ENCODE measurements at regions not wholly inside any gene's neighbourhood (a gene's known extent, or its start where the extent isn't known, plus 50 kb on each side); places are given as distances from the start of the nearest gene placed in this dataset.

DNA sequence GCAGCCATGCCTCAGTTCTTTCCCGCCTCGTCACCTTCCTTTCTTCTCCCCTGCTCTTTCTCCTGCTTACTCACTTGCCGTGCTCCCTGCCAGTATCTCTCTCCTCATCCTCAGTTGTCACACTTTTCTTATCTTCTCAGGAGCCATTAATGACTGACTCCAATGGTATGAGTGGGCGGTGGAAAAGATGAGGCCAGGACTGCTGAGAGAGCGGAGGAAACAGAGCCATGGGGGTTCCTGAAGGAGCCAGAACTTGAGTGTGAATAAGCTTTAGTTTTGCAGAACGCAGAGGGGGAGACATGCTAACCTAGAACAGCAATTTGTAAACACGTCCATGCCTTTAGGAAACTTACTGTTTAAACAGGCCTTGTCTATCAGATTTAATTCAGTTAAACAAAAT is 126.5 kb downstream of the CHIC2 start:
- no peak for TF ChIP-seq CTCF (IDR thresholded peaks at IDR 0.05)

GRCh38 chr4:53937327-53937726 is 127.1 kb downstream of the CHIC2 start:
- TF ChIP-seq CTCF (IDR thresholded peaks at IDR 0.05), result no peak

DNA sequence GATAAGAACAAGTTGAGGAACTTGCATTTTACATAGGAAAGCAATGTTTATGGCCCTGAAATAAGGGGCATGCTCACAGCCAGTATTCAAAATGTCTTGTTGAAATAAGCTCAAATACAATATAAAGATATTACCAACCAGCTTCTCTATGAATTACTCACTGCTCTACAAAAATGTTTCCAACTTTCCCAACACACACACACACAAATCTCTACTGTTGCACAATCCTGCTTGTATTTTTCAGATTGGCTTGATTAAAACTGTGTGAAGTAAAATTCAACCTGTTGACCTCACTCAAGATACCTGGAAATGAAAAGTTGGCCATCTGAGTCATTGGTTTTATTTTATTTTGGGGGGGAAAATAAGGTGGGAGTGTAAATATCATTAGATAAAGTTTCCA is 128.6 kb downstream of the CHIC2 start:
- no peak for TF ChIP-seq CTCF (IDR thresholded peaks at IDR 0.05)

- no peak for TF ChIP-seq CTCF (IDR thresholded peaks at IDR 0.05)
These were observed 131.4 kb downstream of the CHIC2 start for GRCh38 chr4:53932796-53933610.

DNA sequence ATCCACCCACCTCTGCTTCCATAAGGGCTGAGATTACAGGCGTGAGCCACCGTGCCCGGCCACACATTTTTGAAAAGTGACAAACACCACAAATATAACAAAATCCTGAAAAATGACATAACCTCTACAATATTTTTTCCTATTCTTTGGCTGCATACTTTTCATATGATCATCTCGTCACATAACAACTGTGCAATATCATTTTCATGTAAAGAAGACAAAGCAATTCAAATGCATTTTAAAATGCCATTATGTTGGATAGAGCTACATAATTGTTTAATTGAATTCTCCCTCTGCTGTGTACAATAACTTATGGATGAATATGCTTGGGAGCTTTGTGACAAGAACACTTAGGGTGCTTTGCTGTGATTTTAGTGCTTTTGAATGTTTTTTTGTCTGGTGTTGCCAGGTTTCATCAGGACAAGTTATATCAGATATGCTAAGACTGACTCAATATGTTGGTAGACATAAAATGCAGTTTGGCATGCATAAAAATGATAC is 132.9 kb downstream of the CHIC2 start:
- no peak for TF ChIP-seq CTCF (IDR thresholded peaks at IDR 0.05)

GRCh38 chr4:53929955-53930798 is 134.2 kb downstream of the CHIC2 start:
- peak; percentile 78 for TF ChIP-seq CTCF (IDR thresholded peaks at IDR 0.05)

DNA sequence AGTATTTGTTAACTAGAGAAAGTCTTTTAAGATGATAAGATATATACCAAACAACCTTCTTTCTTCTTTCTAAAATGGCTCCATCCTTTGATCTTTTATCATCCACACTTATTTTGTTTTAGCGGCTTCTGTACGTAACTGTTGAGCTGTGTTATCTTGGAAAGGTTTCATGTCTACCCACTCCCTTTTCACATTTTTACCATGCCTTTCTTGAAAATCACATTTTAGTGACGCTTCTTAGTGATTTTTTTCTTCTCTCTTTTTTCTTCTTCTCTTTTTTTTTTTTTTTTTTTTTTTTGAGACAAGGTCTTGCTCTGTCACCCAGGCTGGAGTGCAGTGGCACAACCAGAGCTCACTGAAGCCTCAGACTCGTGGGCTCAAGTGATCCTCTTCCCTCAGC is 135.1 kb downstream of the CHIC2 start:
- no peak for TF ChIP-seq CTCF (IDR thresholded peaks at IDR 0.05)
